ENCODE measurements at regions not wholly inside any gene's neighbourhood (a gene's known extent, or its start where the extent isn't known, plus 50 kb on each side); places are given as distances from the start of the nearest gene placed in this dataset.

- no peak for DNase-seq
Observed at GRCh38 chr5:103620851-103621547, 58.4 kb upstream of the NUDT12 start.

- no peak for DNase-seq
Observed at GRCh38 chr5:103617913-103618312, 55.3 kb upstream of the NUDT12 start.

- DNase-seq: no peak
Observed at GRCh38 chr5:103617090-103617489, 54.5 kb upstream of the NUDT12 start.

- DNase-seq: no peak
Observed at GRCh38 chr5:103612545-103612944, 50.0 kb upstream of the NUDT12 start.

All from stimulated activated CD4-positive, alpha-beta T cell treated with anti-CD3 and anti-CD28 coated beads, Interleukin-2, amount 100 ng/mL, for 24 hours (primary cell).